ENCODE measurements at regions not wholly inside any gene's neighbourhood (a gene's known extent, or its start where the extent isn't known, plus 50 kb on each side); places are given as distances from the start of the nearest gene placed in this dataset.

GRCh38 chr13:22589880-22590279 lies 590.9 kb upstream of the SGCG start:
- Mint-ChIP-seq H3K4me1 (ENCODE audit: low read depth) (no peaks in the 10 kb centered on the region), H3K27me3 (peaks cover 7% of the 10 kb centered on the region), H3K4me3 (no peak overlapping the region), H3K27ac (no peak overlapping the region), H3K36me3 (ENCODE audit: low read depth) (no peaks in the 10 kb centered on the region), H3K9me3 (no peaks in the 10 kb centered on the region)
- DNase-seq, result no peak

DNA sequence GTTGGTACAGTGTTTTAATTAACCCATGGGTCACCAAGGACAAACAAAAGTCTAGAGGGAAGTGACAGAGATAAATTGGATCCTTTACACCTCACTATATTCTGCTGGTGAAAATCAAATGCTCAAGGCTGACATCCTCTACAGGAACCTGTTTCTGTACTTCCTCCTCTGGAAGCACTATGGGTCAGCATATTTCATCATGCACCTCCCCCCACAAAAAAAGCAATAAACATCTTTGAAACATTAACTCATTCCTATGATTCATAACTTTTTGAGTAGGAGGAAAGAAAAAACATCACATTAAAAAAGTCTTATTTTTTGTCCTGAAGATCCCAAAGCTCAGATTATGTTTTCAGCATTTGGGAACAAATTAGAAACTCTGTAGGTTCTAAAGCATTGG lies 588.3 kb upstream of the SGCG start:
- Mint-ChIP-seq H3K9me3 (no peaks in the 10 kb centered on the region), H3K4me1 (ENCODE audit: low read depth) (no peaks in the 10 kb centered on the region), H3K27ac (no peak overlapping the region), H3K4me3 (no peak overlapping the region), H3K36me3 (ENCODE audit: low read depth) (no peaks in the 10 kb centered on the region), H3K27me3 (peaks cover 7% of the 10 kb centered on the region)
- DNase-seq, result no peak

DNA sequence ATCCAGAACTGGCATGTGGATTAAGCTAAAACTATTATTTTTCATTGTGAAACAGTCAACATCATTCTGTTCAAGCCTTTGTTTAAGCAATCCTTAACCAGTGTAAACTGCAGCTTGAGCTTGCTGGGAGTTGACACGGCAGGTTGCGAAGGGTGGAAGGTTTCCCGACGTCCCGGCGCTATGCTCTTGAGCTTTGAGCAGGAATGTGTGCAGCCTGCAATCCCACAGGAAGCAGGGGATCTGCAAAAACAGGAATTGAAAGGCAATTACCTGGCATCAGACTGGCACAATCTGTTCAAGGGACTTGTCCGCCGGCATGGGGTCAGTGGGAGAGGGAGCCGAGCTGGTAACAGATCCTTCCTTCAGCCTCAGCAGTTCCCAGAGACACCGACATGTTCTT lies 586.7 kb upstream of the SGCG start:
- Mint-ChIP-seq H3K9me3 (no peaks in the 10 kb centered on the region), H3K4me3 (no peak overlapping the region), H3K36me3 (ENCODE audit: low read depth) (no peaks in the 10 kb centered on the region), H3K4me1 (ENCODE audit: low read depth) (no peaks in the 10 kb centered on the region), H3K27ac (no peak overlapping the region), H3K27me3 (peaks cover 3% of the 10 kb centered on the region)
- no peak for DNase-seq

DNA sequence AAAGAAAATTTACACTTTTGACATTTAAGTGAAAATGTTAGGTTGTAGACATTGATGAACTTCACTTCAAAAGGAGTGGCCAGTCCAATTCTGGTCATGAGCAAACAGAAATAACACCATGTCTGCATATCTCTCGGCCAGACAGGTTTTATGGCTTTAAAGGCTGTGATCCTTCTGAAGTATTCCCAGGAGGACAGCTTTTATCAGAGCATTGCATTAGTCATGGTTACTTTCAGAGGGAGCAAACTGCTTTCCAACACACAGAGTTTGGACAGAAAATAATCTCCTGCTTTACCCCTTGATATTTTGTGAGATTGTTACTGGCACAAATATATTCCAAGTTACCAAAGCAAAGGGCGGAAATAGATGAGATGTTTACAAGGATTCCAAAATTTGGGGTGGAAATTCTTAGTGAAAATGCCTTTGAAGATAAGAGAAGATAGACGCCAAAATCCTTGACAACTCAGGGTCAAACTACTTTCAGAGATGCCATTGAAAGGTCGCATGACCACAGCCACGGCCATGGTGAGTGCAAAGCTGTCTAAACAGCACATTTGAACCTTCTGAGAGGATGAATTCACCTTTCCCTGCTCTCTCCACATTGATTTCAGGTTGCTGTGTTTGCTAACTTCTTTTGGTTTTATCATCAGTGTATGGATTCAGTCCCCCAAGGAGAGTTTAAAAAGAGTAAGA lies 584.5 kb upstream of the SGCG start:
- Mint-ChIP-seq H3K9me3 (no peaks in the 10 kb centered on the region), H3K36me3 (ENCODE audit: low read depth) (no peaks in the 10 kb centered on the region), H3K4me3 (no peak overlapping the region), H3K27ac (no peak overlapping the region), H3K4me1 (ENCODE audit: low read depth) (no peaks in the 10 kb centered on the region), H3K27me3 (peaks cover 3% of the 10 kb centered on the region)
- DNase-seq, result no peak

DNA sequence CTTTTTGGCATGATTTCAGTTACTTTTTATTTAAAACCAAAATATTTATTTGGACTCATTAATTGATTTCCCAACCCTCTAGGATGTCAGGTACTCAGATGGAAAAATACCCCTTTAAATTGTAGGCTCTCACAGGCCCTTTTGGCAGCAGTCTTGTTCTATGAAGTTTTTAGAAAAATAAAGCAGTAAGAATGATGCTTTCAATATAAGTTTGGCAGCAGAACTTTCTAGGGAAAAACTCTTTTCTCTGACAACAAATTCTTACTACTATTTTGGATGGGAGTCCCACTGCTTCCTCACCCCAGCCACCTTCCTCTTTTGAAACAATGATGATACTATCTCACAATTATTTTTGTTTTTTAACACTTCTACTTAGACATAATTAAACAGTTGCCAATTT lies 581.6 kb upstream of the SGCG start:
- Mint-ChIP-seq H3K36me3 (ENCODE audit: low read depth) (no peaks in the 10 kb centered on the region), H3K27ac (no peak overlapping the region), H3K4me3 (no peak overlapping the region), H3K27me3 (peaks cover 5% of the 10 kb centered on the region), H3K4me1 (ENCODE audit: low read depth) (no peaks in the 10 kb centered on the region), H3K9me3 (no peaks in the 10 kb centered on the region)
- DNase-seq, result no peak

DNA sequence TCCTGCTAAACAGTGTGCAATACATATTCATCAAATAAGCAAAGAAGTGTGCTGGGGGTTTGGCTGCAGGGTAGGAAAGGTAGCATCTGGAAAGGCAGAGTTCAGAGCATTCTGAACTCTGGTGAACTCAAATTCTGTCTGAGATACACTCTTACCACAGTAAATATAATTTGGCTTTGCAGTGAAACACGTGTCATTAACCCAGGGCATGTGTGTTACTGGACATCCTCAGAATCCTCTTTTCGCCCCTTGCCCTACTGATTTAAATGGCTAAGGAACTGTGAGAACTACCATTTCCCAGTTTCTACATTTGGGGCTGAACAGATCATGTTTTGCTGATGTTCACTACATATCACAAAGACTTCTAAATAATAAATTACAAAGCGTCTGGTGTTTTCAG lies 562.8 kb upstream of the SGCG start:
- H3K9me3 Mint-ChIP-seq, result peaks cover 12% of the 10 kb centered on the region
- no peaks in the 10 kb centered on the region for H3K27me3 Mint-ChIP-seq
- no peak overlapping the region for H3K27ac Mint-ChIP-seq
- H3K36me3 Mint-ChIP-seq (ENCODE audit: low read depth), result no peaks in the 10 kb centered on the region
- H3K4me3 Mint-ChIP-seq, result no peak overlapping the region
- no peaks in the 10 kb centered on the region for H3K4me1 Mint-ChIP-seq (ENCODE audit: low read depth)
- DNase-seq, result no peak

DNA sequence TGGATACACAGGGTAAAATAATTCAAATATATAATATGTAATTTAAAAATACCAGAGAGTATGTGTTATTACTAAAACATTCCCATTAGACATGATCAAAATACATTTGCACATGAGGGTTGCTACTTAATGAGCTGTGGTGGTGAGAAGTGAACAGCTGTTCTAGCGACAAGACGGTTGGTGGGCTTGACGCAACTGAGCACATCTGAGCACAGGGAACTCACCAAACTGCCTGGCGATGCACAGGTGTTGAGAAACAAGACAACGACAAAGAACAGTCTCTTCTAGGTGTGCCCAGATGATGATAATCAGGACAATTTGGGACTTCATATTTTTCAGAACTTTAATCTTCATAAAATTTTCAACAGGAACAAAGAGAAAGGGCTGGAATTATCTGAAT lies 555.1 kb upstream of the SGCG start:
- no peak overlapping the region for H3K4me3 Mint-ChIP-seq
- peaks cover 8% of the 10 kb centered on the region for H3K9me3 Mint-ChIP-seq
- H3K27me3 Mint-ChIP-seq, result no peaks in the 10 kb centered on the region

DNA sequence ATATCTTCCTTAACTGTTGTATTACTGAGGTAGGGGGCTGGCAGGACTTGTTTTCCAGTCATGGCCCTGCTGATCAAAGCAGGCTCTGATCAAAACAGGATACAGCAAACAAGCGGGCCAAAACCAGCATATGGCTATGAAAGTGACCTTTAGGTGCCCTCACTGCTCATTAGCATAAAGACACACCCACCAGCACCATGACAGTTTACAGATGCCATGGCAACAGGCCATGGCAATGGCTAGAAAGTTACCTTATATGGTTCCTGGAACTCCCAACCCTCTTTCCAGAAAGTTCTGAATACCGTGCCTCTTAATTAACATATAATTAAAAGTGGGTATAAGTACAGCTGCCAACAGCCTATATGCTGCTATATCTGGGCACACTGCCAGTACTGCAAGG lies 551.4 kb upstream of the SGCG start:
- no peak overlapping the region for H3K27ac Mint-ChIP-seq
- DNase-seq, result no peak
- H3K4me3 Mint-ChIP-seq, result no peak overlapping the region
- H3K27me3 Mint-ChIP-seq, result no peaks in the 10 kb centered on the region
- peaks cover 9% of the 10 kb centered on the region for H3K9me3 Mint-ChIP-seq
- no peaks in the 10 kb centered on the region for H3K4me1 Mint-ChIP-seq (ENCODE audit: low read depth)
- no peaks in the 10 kb centered on the region for H3K36me3 Mint-ChIP-seq (ENCODE audit: low read depth)

More for the DNA sequence above, 555.1 kb upstream of the SGCG start:
- DNase-seq, result no peak
- Mint-ChIP-seq H3K36me3 (ENCODE audit: low read depth) (no peaks in the 10 kb centered on the region), H3K4me1 (ENCODE audit: low read depth) (no peaks in the 10 kb centered on the region), H3K27ac (no peak overlapping the region)

DNA sequence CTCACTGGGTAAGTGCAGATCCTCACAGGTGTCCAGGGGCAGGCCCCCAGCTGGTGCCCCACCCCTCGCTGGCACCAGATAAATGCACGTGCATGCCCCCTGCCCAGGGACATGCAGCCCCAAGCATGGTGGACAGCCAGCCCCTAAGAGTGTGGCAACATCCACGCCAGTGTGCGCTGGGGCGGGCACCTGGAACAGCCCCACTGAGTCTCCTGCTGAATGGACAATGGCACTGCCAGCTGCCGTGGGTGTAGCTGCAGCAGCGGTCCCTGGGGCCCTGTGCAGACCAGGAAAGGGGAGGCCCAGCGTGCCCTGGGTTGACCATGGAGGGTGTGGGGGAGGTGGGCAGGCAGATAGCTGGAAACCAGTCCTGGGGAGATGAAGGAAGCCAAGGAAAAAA lies 538.7 kb upstream of the SGCG start:
- H3K27ac Mint-ChIP-seq, result no peak overlapping the region
- no peaks in the 10 kb centered on the region for H3K36me3 Mint-ChIP-seq (ENCODE audit: low read depth)
- no peaks in the 10 kb centered on the region for H3K27me3 Mint-ChIP-seq
- H3K4me1 Mint-ChIP-seq (ENCODE audit: low read depth), result no peaks in the 10 kb centered on the region
- H3K9me3 Mint-ChIP-seq, result no peaks in the 10 kb centered on the region
- DNase-seq, result no peak
- no peak overlapping the region for H3K4me3 Mint-ChIP-seq

DNA sequence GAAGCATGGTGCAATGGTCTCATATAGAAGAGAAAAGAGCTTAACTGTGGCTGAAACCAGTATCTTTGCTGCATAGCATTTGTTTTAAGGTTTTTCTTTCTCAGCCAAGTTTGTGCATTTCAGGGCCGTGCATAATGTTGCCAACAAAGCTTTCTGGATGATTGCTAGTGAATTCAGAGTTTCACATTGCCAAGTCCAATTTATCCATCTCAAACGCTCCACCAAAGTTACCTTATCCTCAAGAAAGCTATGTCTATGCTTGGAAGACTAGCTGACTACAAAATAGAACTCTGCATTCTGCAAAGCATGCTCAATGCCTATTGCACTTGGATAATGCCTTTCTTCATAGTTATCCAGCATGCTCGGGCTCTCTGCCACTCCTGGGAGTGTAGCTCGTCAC lies 535.8 kb upstream of the SGCG start:
- Mint-ChIP-seq H3K27ac (no peak overlapping the region), H3K27me3 (no peaks in the 10 kb centered on the region), H3K4me3 (no peak overlapping the region), H3K9me3 (no peaks in the 10 kb centered on the region), H3K36me3 (ENCODE audit: low read depth) (no peaks in the 10 kb centered on the region), H3K4me1 (ENCODE audit: low read depth) (no peaks in the 10 kb centered on the region)
- DNase-seq, result no peak

GRCh38 chr13:22647156-22647850 lies 533.5 kb upstream of the SGCG start:
- H3K4me1 Mint-ChIP-seq (ENCODE audit: low read depth), result no peaks in the 10 kb centered on the region
- no peak overlapping the region for H3K4me3 Mint-ChIP-seq
- H3K27me3 Mint-ChIP-seq, result no peaks in the 10 kb centered on the region
- H3K9me3 Mint-ChIP-seq, result no peaks in the 10 kb centered on the region
- no peak for DNase-seq
- H3K36me3 Mint-ChIP-seq (ENCODE audit: low read depth), result no peaks in the 10 kb centered on the region
- H3K27ac Mint-ChIP-seq, result no peak overlapping the region

DNA sequence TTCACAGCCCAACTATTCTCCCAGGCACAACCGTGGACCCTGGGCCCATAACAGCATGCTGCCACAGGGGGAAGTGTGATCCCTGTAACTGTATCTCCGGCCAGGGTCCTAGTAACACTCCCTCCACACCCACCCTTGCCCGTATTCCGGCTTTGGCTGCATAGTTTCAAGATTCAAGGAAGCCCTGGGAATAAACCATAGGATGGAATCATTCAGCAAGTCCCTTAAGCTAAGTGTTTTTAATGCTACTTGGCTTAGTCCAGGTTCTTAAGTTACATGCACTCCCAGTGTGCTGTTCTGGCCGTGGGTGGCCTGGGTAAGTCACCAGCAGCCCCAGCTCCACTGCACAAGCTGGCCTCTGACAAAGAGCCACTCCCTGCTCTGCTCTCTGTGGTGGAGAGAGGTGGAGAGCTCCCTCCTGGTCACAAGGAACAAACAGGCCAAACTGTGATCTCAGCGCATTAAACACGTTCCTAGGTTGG lies 532.4 kb upstream of the SGCG start:
- Mint-ChIP-seq H3K9me3 (no peaks in the 10 kb centered on the region), H3K27me3 (no peaks in the 10 kb centered on the region), H3K4me1 (ENCODE audit: low read depth) (no peaks in the 10 kb centered on the region), H3K36me3 (ENCODE audit: low read depth) (no peaks in the 10 kb centered on the region), H3K4me3 (no peak overlapping the region), H3K27ac (no peak overlapping the region)
- no peak for DNase-seq

- no peak for DNase-seq
- Mint-ChIP-seq H3K36me3 (ENCODE audit: low read depth) (no peaks in the 10 kb centered on the region), H3K27ac (no peak overlapping the region), H3K27me3 (no peaks in the 10 kb centered on the region), H3K9me3 (no peaks in the 10 kb centered on the region), H3K4me3 (no peak overlapping the region), H3K4me1 (ENCODE audit: low read depth) (no peaks in the 10 kb centered on the region)
Measured at GRCh38 chr13:22652796-22653195, 528.0 kb upstream of the SGCG start.

DNA sequence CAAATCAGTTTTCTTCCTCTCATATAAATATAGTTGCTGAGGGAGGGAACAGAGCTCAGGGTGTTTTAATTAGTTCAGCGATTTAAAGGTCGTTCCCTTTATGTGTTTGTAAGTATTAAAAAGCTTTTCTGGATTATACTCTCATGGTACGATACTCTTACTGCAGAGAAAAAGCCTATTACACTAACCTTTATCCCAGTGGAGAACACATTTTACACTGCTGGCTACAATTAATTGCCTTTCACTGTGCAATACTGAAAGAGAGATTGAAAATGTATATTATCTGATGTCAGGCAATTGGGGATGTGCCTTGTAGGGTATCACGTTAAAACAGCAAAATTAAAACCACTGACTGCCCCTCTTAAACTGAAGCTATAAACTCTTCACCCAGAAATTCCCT lies 526.9 kb upstream of the SGCG start:
- Mint-ChIP-seq H3K27me3 (no peaks in the 10 kb centered on the region), H3K4me3 (no peak overlapping the region), H3K27ac (no peak overlapping the region), H3K4me1 (ENCODE audit: low read depth) (no peaks in the 10 kb centered on the region), H3K9me3 (no peaks in the 10 kb centered on the region), H3K36me3 (ENCODE audit: low read depth) (no peaks in the 10 kb centered on the region)
- DNase-seq, result no peak

GRCh38 chr13:22655106-22655852 lies 525.5 kb upstream of the SGCG start:
- Mint-ChIP-seq H3K9me3 (no peaks in the 10 kb centered on the region), H3K27ac (no peak overlapping the region), H3K27me3 (no peaks in the 10 kb centered on the region), H3K36me3 (ENCODE audit: low read depth) (no peaks in the 10 kb centered on the region), H3K4me1 (ENCODE audit: low read depth) (no peaks in the 10 kb centered on the region), H3K4me3 (no peak overlapping the region)
- DNase-seq, result no peak
